ENCODE measurements at regions not wholly inside any gene's neighbourhood (a gene's known extent, or its start where the extent isn't known, plus 50 kb on each side); places are given as distances from the start of the nearest gene placed in this dataset.

GRCh38 chr4:81356621-81357020 lies 115.1 kb downstream of the RASGEF1B start:
- Histone ChIP-seq H3K9me3 (replicated peaks; ENCODE audit: insufficient read depth, low read length) (no peaks in the 10 kb centered on the region), H3K27me3 (replicated peaks; ENCODE audit: insufficient read depth, low read length) (no peaks in the 10 kb centered on the region), H3K79me2 (ENCODE audit: low read length) (no peaks in the 10 kb centered on the region), H2AFZ (ENCODE audit: low read length) (no peak overlapping the region), H3K4me1 (ENCODE audit: low read length) (no peaks in the 10 kb centered on the region), H3K36me3 (replicated peaks; ENCODE audit: insufficient read depth, low read length) (no peaks in the 10 kb centered on the region), H3K4me3 (ENCODE audit: low read length) (no peak overlapping the region), H4K20me1 (ENCODE audit: insufficient read depth, low read length) (no peaks in the 10 kb centered on the region), H3K4me2 (ENCODE audit: low read depth, low read length) (no peak overlapping the region), H3K27ac (ENCODE audit: low read length) (no peak overlapping the region), H3K9ac (ENCODE audit: low read length) (no peak overlapping the region), H3K9me2 (replicated peaks; ENCODE audit: insufficient read depth, low read length) (no peaks in the 10 kb centered on the region), H3F3A (ENCODE audit: insufficient read depth, low read length) (no peaks in the 10 kb centered on the region)
- DNase-seq = no peak
- TF ChIP-seq, protein P1, sequence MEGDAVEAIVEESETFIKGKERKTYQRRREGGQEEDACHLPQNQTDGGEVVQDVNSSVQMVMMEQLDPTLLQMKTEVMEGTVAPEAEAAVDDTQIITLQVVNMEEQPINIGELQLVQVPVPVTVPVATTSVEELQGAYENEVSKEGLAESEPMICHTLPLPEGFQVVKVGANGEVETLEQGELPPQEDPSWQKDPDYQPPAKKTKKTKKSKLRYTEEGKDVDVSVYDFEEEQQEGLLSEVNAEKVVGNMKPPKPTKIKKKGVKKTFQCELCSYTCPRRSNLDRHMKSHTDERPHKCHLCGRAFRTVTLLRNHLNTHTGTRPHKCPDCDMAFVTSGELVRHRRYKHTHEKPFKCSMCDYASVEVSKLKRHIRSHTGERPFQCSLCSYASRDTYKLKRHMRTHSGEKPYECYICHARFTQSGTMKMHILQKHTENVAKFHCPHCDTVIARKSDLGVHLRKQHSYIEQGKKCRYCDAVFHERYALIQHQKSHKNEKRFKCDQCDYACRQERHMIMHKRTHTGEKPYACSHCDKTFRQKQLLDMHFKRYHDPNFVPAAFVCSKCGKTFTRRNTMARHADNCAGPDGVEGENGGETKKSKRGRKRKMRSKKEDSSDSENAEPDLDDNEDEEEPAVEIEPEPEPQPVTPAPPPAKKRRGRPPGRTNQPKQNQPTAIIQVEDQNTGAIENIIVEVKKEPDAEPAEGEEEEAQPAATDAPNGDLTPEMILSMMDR (IDR thresholded peaks at IDR 0.05; ENCODE audit: low read length) = no peak
- TF ChIP-seq EZH2phosphoT487 (IDR thresholded peaks at IDR 0.05; ENCODE audit: low read length) (no peak), EZH2 (optimal IDR thresholded peaks at IDR 0.05; ENCODE audit: low read depth, low read length) (no peak)

DNA sequence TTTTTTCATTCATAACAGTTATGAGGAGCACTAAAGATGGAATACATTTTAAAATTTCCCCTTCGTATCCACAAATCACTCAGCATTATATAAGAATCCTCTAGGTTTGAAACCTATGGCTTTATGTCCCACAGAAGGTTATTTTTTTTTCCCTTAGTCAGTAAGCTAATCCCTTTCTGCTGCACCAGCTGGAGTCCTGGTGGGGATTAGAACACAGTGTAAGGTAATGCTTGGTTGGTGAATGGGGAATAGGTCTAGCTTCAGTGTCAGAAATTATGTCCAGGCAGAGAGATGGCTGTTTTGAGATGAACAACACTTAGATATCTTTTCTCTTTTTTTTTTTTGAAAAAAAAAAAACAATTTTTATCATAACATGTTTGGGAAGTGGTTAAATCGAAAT lies 116.6 kb downstream of the RASGEF1B start:
- DNase-seq = no peak
- no peak for TF ChIP-seq EZH2 (optimal IDR thresholded peaks at IDR 0.05; ENCODE audit: low read depth, low read length)
- TF ChIP-seq, protein P1 (IDR thresholded peaks at IDR 0.05; ENCODE audit: low read length) = no peak
- TF ChIP-seq EZH2phosphoT487 (IDR thresholded peaks at IDR 0.05; ENCODE audit: low read length) = no peak
- Histone ChIP-seq H3K36me3 (replicated peaks; ENCODE audit: insufficient read depth, low read length) (no peaks in the 10 kb centered on the region), H3K4me1 (ENCODE audit: low read length) (no peaks in the 10 kb centered on the region), H4K20me1 (ENCODE audit: insufficient read depth, low read length) (no peaks in the 10 kb centered on the region), H2AFZ (ENCODE audit: low read length) (no peak overlapping the region), H3K27ac (ENCODE audit: low read length) (no peak overlapping the region), H3F3A (ENCODE audit: insufficient read depth, low read length) (no peaks in the 10 kb centered on the region), H3K27me3 (replicated peaks; ENCODE audit: insufficient read depth, low read length) (no peaks in the 10 kb centered on the region), H3K79me2 (ENCODE audit: low read length) (no peaks in the 10 kb centered on the region), H3K4me3 (ENCODE audit: low read length) (no peak overlapping the region), H3K9me3 (replicated peaks; ENCODE audit: insufficient read depth, low read length) (no peaks in the 10 kb centered on the region), H3K4me2 (ENCODE audit: low read depth, low read length) (no peak overlapping the region), H3K9me2 (replicated peaks; ENCODE audit: insufficient read depth, low read length) (no peaks in the 10 kb centered on the region), H3K9ac (ENCODE audit: low read length) (no peak overlapping the region)

- no peaks in the 10 kb centered on the region for H3K9me2 ChIP-seq (replicated peaks; ENCODE audit: insufficient read depth, low read length)
These were observed 117.8 kb downstream of the RASGEF1B start for GRCh38 chr4:81353861-81354260.

More at GRCh38 chr4:81353861-81354260, 117.8 kb downstream of the RASGEF1B start:
- Histone ChIP-seq H3K9me3 (replicated peaks; ENCODE audit: insufficient read depth, low read length) (no peaks in the 10 kb centered on the region), H3K4me3 (ENCODE audit: low read length) (no peak overlapping the region), H3K27me3 (replicated peaks; ENCODE audit: insufficient read depth, low read length) (no peaks in the 10 kb centered on the region), H3K4me1 (ENCODE audit: low read length) (no peaks in the 10 kb centered on the region), H2AFZ (ENCODE audit: low read length) (no peak overlapping the region), H3K79me2 (ENCODE audit: low read length) (no peaks in the 10 kb centered on the region), H3K9ac (ENCODE audit: low read length) (no peak overlapping the region), H3K36me3 (replicated peaks; ENCODE audit: insufficient read depth, low read length) (no peaks in the 10 kb centered on the region), H3K4me2 (ENCODE audit: low read depth, low read length) (no peak overlapping the region), H3F3A (ENCODE audit: insufficient read depth, low read length) (no peaks in the 10 kb centered on the region), H3K27ac (ENCODE audit: low read length) (no peak overlapping the region), H4K20me1 (ENCODE audit: insufficient read depth, low read length) (no peaks in the 10 kb centered on the region)
- no peak for DNase-seq
- TF ChIP-seq, protein P1 (IDR thresholded peaks at IDR 0.05; ENCODE audit: low read length) = no peak
- TF ChIP-seq EZH2phosphoT487 (IDR thresholded peaks at IDR 0.05; ENCODE audit: low read length) = no peak
- no peak for TF ChIP-seq EZH2 (optimal IDR thresholded peaks at IDR 0.05; ENCODE audit: low read depth, low read length)

Data from MM.1S (cell line).